ENCODE measurements at regions not wholly inside any gene's neighbourhood (a gene's known extent, or its start where the extent isn't known, plus 50 kb on each side); places are given as distances from the start of the nearest gene placed in this dataset.
"Not testable (repeated sequence)": the region's sequence is repeated elsewhere in the genome, so short reads cannot be mapped to it uniquely, and the experiment has no call there.

GRCh38 chr7:79984210-79984609 lies 150.4 kb upstream of the GNAI1 start:
- no peak overlapping the region for H3K27ac Mint-ChIP-seq (ENCODE audit: unreplicated experiment)
- DNase-seq (ENCODE audit: low read depth, low spot score), result no peak
- H3K9me3 Mint-ChIP-seq, result no peaks in the 10 kb centered on the region
- no peaks in the 10 kb centered on the region for H3K27me3 Mint-ChIP-seq (ENCODE audit: low read depth)
- no peaks in the 10 kb centered on the region for H3K4me1 Mint-ChIP-seq
- TF ChIP-seq CTCF (conservative IDR thresholded peaks at IDR 0.05), result no peak
- no peak overlapping the region for H3K4me3 Mint-ChIP-seq
- no peaks in the 10 kb centered on the region for H3K36me3 Mint-ChIP-seq (ENCODE audit: low read depth)

- TF ChIP-seq CTCF (conservative IDR thresholded peaks at IDR 0.05), result no peak
Measured at GRCh38 chr7:79982141-79982770, 152.4 kb upstream of the GNAI1 start.

GRCh38 chr7:79980376-79980775 lies 154.3 kb upstream of the GNAI1 start:
- no peak overlapping the region for H3K27ac Mint-ChIP-seq (ENCODE audit: unreplicated experiment)
- no peaks in the 10 kb centered on the region for H3K27me3 Mint-ChIP-seq (ENCODE audit: low read depth)
- no peak for DNase-seq (ENCODE audit: low read depth, low spot score)
- H3K4me1 Mint-ChIP-seq, result no peaks in the 10 kb centered on the region
- peaks cover 5% of the 10 kb centered on the region for H3K36me3 Mint-ChIP-seq (ENCODE audit: low read depth)
- H3K4me3 Mint-ChIP-seq, result no peak overlapping the region
- no peak for TF ChIP-seq CTCF (conservative IDR thresholded peaks at IDR 0.05)
- H3K9me3 Mint-ChIP-seq, result peaks cover 2% of the 10 kb centered on the region

More at GRCh38 chr7:79982141-79982770, 152.4 kb upstream of the GNAI1 start:
- Mint-ChIP-seq H3K27me3 (ENCODE audit: low read depth) (no peaks in the 10 kb centered on the region), H3K36me3 (ENCODE audit: low read depth) (no peaks in the 10 kb centered on the region), H3K4me1 (no peaks in the 10 kb centered on the region), H3K4me3 (no peak overlapping the region), H3K9me3 (no peaks in the 10 kb centered on the region), H3K27ac (ENCODE audit: unreplicated experiment) (no peak overlapping the region)
- no peak for DNase-seq (ENCODE audit: low read depth, low spot score)

GRCh38 chr7:79979437-79979836 lies 155.2 kb upstream of the GNAI1 start:
- Mint-ChIP-seq H3K9me3 (peaks cover 2% of the 10 kb centered on the region), H3K36me3 (ENCODE audit: low read depth) (peaks cover 5% of the 10 kb centered on the region), H3K4me1 (no peaks in the 10 kb centered on the region), H3K27me3 (ENCODE audit: low read depth) (no peaks in the 10 kb centered on the region), H3K4me3 (no peak overlapping the region), H3K27ac (ENCODE audit: unreplicated experiment) (no peak overlapping the region)
- DNase-seq (ENCODE audit: low read depth, low spot score), result no peak
- no peak for TF ChIP-seq CTCF (conservative IDR thresholded peaks at IDR 0.05)

GRCh38 chr7:79977481-79977880 lies 157.2 kb upstream of the GNAI1 start:
- Mint-ChIP-seq H3K9me3 (peaks cover 2% of the 10 kb centered on the region), H3K4me1 (no peaks in the 10 kb centered on the region), H3K27me3 (ENCODE audit: low read depth) (no peaks in the 10 kb centered on the region), H3K36me3 (ENCODE audit: low read depth) (peaks cover 5% of the 10 kb centered on the region), H3K27ac (ENCODE audit: unreplicated experiment) (no peak overlapping the region), H3K4me3 (no peak overlapping the region)
- TF ChIP-seq CTCF (conservative IDR thresholded peaks at IDR 0.05), result no peak
- DNase-seq (ENCODE audit: low read depth, low spot score), result no peak

- H3K9me3 Mint-ChIP-seq; H3K36me3 Mint-ChIP-seq (ENCODE audit: low read depth): not testable (repeated sequence)
- H3K27ac Mint-ChIP-seq (ENCODE audit: unreplicated experiment), result peak overlapping the region; percentile 57
Measured at GRCh38 chr7:79976711-79977020, 158.0 kb upstream of the GNAI1 start.

GRCh38 chr7:79975986-79976710 lies 158.5 kb upstream of the GNAI1 start:
- not testable (repeated sequence) for H3K36me3 Mint-ChIP-seq (ENCODE audit: low read depth); H3K4me3 Mint-ChIP-seq; H3K4me1 Mint-ChIP-seq; DNase-seq (ENCODE audit: low read depth, low spot score); H3K9me3 Mint-ChIP-seq; H3K27me3 Mint-ChIP-seq (ENCODE audit: low read depth)
- peak overlapping the region; percentile 16 for H3K27ac Mint-ChIP-seq (ENCODE audit: unreplicated experiment)

More at GRCh38 chr7:79976711-79977020, 158.0 kb upstream of the GNAI1 start:
- not testable (repeated sequence) for DNase-seq (ENCODE audit: low read depth, low spot score); H3K4me3 Mint-ChIP-seq; H3K27me3 Mint-ChIP-seq (ENCODE audit: low read depth); H3K4me1 Mint-ChIP-seq
